GM23338 (cell line): ENCODE measurements at regions not wholly inside any gene's neighbourhood (a gene's known extent, or its start where the extent isn't known, plus 50 kb on each side); places are given as distances from the start of the nearest gene placed in this dataset.

Experiments
- ATAC-seq: fragments of 200-7000 bp; cut with Tn5 transposase; 3 replicates; pipeline ENCODE4 v1.9.1; 2020
- DNase-seq: peaks from one replicate; pipeline ENCODE4 v3.0.0-alpha.2; 2015; ENCODE audit warnings: low spot score
- H2AFZ ChIP-seq: fragments of 200-600 bp; sonication (generic); 2 replicates; pipeline ENCODE4 v1.8.0; 2016; ENCODE audit warnings: antibody characterized with exemption, mild to moderate bottlenecking, moderate library complexity
- H3F3A ChIP-seq: fragments of 200-600 bp; sonication (generic); replicated peaks from 2 replicates; pipeline ENCODE4 v1.8.0; 2017; ENCODE audit warnings: antibody characterized with exemption, mixed run types, low read depth
- H3K27ac ChIP-seq: fragments of 200-600 bp; sonication (generic); 2 replicates; pipeline ENCODE4 v1.6.1; 2016; ENCODE audit warnings: low read depth
- H3K27me3 ChIP-seq: fragments of 200-600 bp; sonication (generic); 2 replicates; pipeline ENCODE4 v1.8.0; 2016; ENCODE audit warnings: mild to moderate bottlenecking, mixed run types, moderate library complexity; ENCODE audit not compliant: insufficient read depth
- H3K36me3 ChIP-seq: fragments of 200-600 bp; sonication (generic); 2 replicates; pipeline ENCODE4 v1.8.0; 2016; ENCODE audit warnings: mild to moderate bottlenecking; ENCODE audit not compliant: insufficient read depth
- H3K4me1 ChIP-seq: fragments of 200-600 bp; sonication (generic); 2 replicates; pipeline ENCODE4 v1.8.0; 2016; ENCODE audit warnings: mild to moderate bottlenecking, moderate library complexity; ENCODE audit not compliant: insufficient read depth
- H3K4me2 ChIP-seq: fragments of 200-600 bp; sonication (generic); 2 replicates; pipeline ENCODE4 v1.7.1; 2017; ENCODE audit warnings: mixed run types
- H3K4me3 ChIP-seq: fragments of 200-600 bp; sonication (generic); 2 replicates; pipeline ENCODE4 v1.6.1; 2016; ENCODE audit warnings: mixed run types
- H3K79me2 ChIP-seq: fragments of 200-600 bp; sonication (generic); replicated peaks from 2 replicates; pipeline ENCODE4 v1.8.0; 2017; ENCODE audit warnings: mild to moderate bottlenecking; ENCODE audit not compliant: insufficient read depth
- H3K9me2 ChIP-seq: fragments of 200-600 bp; sonication (generic); 2 replicates; pipeline ENCODE4 v1.8.0; 2017; ENCODE audit not compliant: insufficient read depth
- H4K20me1 ChIP-seq: fragments of 200-600 bp; sonication (generic); replicated peaks from 2 replicates; pipeline ENCODE4 v1.8.0; 2017; ENCODE audit warnings: mild to moderate bottlenecking; ENCODE audit not compliant: insufficient read depth
- H3K27ac Mint-ChIP-seq: 2 replicates; pipeline ENCODE4 v1.8.0; 2020; ENCODE audit warnings: inconsistent platforms, mild to moderate bottlenecking, moderate library complexity, mixed read lengths
- H3K27me3 Mint-ChIP-seq: 3 replicates; pipeline ENCODE4 v1.8.0; 2022; ENCODE audit warnings: low read depth, mild to moderate bottlenecking, moderate library complexity, mixed read lengths, inconsistent platforms; ENCODE audit not compliant: insufficient read depth, poor library complexity
- H3K36me3 Mint-ChIP-seq: 3 replicates; pipeline ENCODE4 v1.8.0; 2021; ENCODE audit warnings: low read depth, mild to moderate bottlenecking, inconsistent platforms, moderate library complexity, mixed read lengths
- H3K4me1 Mint-ChIP-seq: 3 replicates; pipeline ENCODE4 v1.8.0; 2020; ENCODE audit warnings: mild to moderate bottlenecking, inconsistent platforms, mixed read lengths
- H3K4me3 Mint-ChIP-seq: 3 replicates; pipeline ENCODE4 v1.8.0; 2021; ENCODE audit warnings: moderate library complexity, mild to moderate bottlenecking, inconsistent platforms, mixed read lengths
- H3K9me3 Mint-ChIP-seq: 3 replicates; pipeline ENCODE4 v1.8.0; 2020; ENCODE audit warnings: moderate library complexity, mild to moderate bottlenecking, inconsistent platforms, mixed read lengths
- EZH2 ChIP-seq: fragments of 200-600 bp; sonication (generic); IDR thresholded peaks from one replicate; pipeline ENCODE4 v1.8.0; 2017; ENCODE audit warnings: antibody characterized with exemption, mild to moderate bottlenecking, low read depth; ENCODE audit not compliant: unreplicated experiment
- EZH2phosphoT487 ChIP-seq: fragments of 200-600 bp; sonication (generic); IDR thresholded peaks from one replicate; pipeline ENCODE4 v1.8.1; 2018; ENCODE audit warnings: antibody characterized with exemption; ENCODE audit not compliant: unreplicated experiment
- JUNB ChIP-seq: IDR thresholded peaks from one replicate; pipeline ENCODE4 v1.6.1; 2016; ENCODE audit warnings: antibody characterized with exemption; ENCODE audit not compliant: unreplicated experiment
- NANOG ChIP-seq: IDR thresholded peaks from 2 replicates; pipeline ENCODE4 v1.6.1; 2016; ENCODE audit warnings: antibody characterized with exemption, borderline replicate concordance
- POLR2AphosphoS5 ChIP-seq: IDR thresholded peaks from 2 replicates; pipeline ENCODE4 v1.6.1; 2016; ENCODE audit warnings: antibody characterized with exemption, low read depth
- STAT1 ChIP-seq: IDR thresholded peaks from one replicate; pipeline ENCODE4 v1.6.1; 2016; ENCODE audit warnings: antibody characterized with exemption; ENCODE audit not compliant: unreplicated experiment
- ZNF114 ChIP-seq: fragments of 250-450 bp; sonication (Bioruptor Pico); IDR thresholded peaks from 2 replicates; pipeline ENCODE4 v1.5.0; 2020; ENCODE audit warnings: mild to moderate bottlenecking, moderate library complexity
- ZNF331 ChIP-seq: fragments of 250-450 bp; sonication (Bioruptor Pico); IDR thresholded peaks from 2 replicates; pipeline ENCODE4 v1.5.0; 2020; ENCODE audit warnings: low read depth, mild to moderate bottlenecking, moderate library complexity
- TF ChIP-seq, protein P1 (sequence below), 2 experiments: fragments of 200-600 bp in 1 of 2; sonication (generic) in 1 of 2; conservative IDR thresholded peaks; 2 replicates each; pipeline versions ENCODE4 v1.5.1 to v1.6.1; 2016 to 2017; ENCODE audit warnings: antibody characterized with exemption in 2 of 2, low read depth in 2 of 2, mild to moderate bottlenecking in 2 of 2, moderate library complexity in 1 of 2
- TF ChIP-seq, protein P2 (sequence below): fragments of 250-450 bp; sonication (Bioruptor Pico); IDR thresholded peaks from 2 replicates; pipeline ENCODE4 v1.5.0; 2020; ENCODE audit warnings: mild to moderate bottlenecking, moderate library complexity
- TF ChIP-seq, protein P3 (sequence below): IDR thresholded peaks from 2 replicates; pipeline ENCODE4 v1.6.1; 2016; ENCODE audit warnings: antibody characterized with exemption

DNA sequence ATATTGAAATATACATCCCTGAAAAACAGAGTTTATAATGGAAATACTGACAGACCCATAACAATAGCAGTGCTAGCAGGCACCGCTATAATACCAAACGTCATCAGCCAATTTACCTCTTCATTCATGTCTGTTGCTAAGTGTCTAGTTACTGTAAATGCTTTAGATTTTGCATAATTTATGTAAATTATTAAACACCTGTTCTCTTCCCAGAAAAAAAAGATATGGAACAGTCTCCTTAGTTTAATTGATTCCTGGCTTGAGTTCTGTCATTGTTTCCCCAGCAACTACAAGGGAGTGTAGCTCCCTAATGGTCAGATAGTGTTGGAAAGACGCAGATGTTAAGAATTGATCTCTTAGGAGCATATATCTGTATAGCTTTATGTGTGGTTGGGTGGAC is 817.9 kb upstream of the ADGRL2 start (continued):
- TF ChIP-seq, protein P1, sequence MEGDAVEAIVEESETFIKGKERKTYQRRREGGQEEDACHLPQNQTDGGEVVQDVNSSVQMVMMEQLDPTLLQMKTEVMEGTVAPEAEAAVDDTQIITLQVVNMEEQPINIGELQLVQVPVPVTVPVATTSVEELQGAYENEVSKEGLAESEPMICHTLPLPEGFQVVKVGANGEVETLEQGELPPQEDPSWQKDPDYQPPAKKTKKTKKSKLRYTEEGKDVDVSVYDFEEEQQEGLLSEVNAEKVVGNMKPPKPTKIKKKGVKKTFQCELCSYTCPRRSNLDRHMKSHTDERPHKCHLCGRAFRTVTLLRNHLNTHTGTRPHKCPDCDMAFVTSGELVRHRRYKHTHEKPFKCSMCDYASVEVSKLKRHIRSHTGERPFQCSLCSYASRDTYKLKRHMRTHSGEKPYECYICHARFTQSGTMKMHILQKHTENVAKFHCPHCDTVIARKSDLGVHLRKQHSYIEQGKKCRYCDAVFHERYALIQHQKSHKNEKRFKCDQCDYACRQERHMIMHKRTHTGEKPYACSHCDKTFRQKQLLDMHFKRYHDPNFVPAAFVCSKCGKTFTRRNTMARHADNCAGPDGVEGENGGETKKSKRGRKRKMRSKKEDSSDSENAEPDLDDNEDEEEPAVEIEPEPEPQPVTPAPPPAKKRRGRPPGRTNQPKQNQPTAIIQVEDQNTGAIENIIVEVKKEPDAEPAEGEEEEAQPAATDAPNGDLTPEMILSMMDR (conservative IDR thresholded peaks at IDR 0.05; ENCODE audit: low read depth in 2 of 2), result no peak

DNA sequence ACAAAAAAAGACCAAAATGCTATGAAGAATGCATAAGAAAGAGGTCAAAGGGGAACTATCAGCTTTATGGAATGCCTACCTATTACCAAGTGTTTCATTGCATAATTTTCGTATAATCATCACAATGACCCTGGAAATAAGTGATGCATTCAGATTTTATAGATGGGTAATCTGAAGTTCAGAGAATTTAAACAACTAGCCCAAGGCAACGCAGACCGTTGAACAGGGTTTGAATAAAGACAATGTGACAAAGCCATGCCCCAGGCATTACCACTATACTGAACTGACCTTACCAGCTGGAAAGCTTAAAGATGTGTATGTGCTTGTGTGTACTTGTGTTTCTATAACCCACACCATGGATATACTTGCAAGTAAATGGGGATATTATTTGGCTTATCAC is 827.6 kb upstream of the ADGRL2 start:
- no peaks in the 10 kb centered on the region for H3K79me2 ChIP-seq
- no peaks in the 10 kb centered on the region for H3K9me2 ChIP-seq
- Mint-ChIP-seq H3K4me1 (no peaks in the 10 kb centered on the region), H3K27me3 (no peaks in the 10 kb centered on the region), H3K4me3 (no peak overlapping the region), H3K36me3 (no peaks in the 10 kb centered on the region), H3K27ac (no peak overlapping the region), H3K9me3 (0 out of 3 replicates have a peak, but pooled peaks cover 2% of the 10 kb centered on the region)
- no peak overlapping the region for H3K4me3 ChIP-seq
- ATAC-seq (no peak), DNase-seq (no peak)
- no peaks in the 10 kb centered on the region for H3K36me3 ChIP-seq
- no peaks in the 10 kb centered on the region for H3K27me3 ChIP-seq
- H3K27ac ChIP-seq, result no peak overlapping the region
- H2AFZ ChIP-seq, result no peak overlapping the region
- no peaks in the 10 kb centered on the region for H3K4me1 ChIP-seq
- no peaks in the 10 kb centered on the region for H3F3A ChIP-seq
- no peak overlapping the region for H3K4me2 ChIP-seq
- H4K20me1 ChIP-seq, result no peaks in the 10 kb centered on the region
- TF ChIP-seq, protein P2, sequence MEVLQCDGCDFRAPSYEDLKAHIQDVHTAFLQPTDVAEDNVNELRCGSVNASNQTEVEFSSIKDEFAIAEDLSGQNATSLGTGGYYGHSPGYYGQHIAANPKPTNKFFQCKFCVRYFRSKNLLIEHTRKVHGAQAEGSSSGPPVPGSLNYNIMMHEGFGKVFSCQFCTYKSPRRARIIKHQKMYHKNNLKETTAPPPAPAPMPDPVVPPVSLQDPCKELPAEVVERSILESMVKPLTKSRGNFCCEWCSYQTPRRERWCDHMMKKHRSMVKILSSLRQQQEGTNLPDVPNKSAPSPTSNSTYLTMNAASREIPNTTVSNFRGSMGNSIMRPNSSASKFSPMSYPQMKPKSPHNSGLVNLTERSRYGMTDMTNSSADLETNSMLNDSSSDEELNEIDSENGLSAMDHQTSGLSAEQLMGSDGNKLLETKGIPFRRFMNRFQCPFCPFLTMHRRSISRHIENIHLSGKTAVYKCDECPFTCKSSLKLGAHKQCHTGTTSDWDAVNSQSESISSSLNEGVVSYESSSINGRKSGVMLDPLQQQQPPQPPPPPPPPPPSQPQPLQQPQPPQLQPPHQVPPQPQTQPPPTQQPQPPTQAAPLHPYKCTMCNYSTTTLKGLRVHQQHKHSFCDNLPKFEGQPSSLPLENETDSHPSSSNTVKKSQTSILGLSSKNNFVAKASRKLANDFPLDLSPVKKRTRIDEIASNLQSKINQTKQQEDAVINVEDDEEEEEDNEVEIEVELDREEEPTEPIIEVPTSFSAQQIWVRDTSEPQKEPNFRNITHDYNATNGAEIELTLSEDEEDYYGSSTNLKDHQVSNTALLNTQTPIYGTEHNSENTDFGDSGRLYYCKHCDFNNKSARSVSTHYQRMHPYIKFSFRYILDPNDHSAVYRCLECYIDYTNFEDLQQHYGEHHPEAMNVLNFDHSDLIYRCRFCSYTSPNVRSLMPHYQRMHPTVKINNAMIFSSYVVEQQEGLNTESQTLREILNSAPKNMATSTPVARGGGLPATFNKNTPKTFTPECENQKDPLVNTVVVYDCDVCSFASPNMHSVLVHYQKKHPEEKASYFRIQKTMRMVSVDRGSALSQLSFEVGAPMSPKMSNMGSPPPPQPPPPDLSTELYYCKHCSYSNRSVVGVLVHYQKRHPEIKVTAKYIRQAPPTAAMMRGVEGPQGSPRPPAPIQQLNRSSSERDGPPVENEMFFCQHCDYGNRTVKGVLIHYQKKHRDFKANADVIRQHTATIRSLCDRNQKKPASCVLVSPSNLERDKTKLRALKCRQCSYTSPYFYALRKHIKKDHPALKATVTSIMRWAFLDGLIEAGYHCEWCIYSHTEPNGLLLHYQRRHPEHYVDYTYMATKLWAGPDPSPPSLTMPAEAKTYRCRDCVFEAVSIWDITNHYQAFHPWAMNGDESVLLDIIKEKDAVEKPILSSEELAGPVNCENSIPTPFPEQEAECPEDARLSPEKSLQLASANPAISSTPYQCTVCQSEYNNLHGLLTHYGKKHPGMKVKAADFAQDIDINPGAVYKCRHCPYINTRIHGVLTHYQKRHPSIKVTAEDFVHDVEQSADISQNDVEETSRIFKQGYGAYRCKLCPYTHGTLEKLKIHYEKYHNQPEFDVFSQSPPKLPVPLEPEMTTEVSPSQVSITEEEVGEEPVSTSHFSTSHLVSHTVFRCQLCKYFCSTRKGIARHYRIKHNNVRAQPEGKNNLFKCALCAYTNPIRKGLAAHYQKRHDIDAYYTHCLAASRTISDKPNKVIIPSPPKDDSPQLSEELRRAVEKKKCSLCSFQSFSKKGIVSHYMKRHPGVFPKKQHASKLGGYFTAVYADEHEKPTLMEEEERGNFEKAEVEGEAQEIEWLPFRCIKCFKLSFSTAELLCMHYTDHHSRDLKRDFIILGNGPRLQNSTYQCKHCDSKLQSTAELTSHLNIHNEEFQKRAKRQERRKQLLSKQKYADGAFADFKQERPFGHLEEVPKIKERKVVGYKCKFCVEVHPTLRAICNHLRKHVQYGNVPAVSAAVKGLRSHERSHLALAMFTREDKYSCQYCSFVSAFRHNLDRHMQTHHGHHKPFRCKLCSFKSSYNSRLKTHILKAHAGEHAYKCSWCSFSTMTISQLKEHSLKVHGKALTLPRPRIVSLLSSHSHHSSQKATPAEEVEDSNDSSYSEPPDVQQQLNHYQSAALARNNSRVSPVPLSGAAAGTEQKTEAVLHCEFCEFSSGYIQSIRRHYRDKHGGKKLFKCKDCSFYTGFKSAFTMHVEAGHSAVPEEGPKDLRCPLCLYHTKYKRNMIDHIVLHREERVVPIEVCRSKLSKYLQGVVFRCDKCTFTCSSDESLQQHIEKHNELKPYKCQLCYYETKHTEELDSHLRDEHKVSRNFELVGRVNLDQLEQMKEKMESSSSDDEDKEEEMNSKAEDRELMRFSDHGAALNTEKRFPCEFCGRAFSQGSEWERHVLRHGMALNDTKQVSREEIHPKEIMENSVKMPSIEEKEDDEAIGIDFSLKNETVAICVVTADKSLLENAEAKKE (CRISPR knock-in tag), result no peak
- TF ChIP-seq, protein P1 (conservative IDR thresholded peaks at IDR 0.05; ENCODE audit: low read depth in 2 of 2), result no peak
- no peak for TF ChIP-seq POLR2AphosphoS5
- no peak for TF ChIP-seq ZNF331 (CRISPR knock-in tag)
- no peak for TF ChIP-seq STAT1
- TF ChIP-seq NANOG, result no peak
- no peak for TF ChIP-seq ZNF114 (CRISPR knock-in tag)
- TF ChIP-seq JUNB, result no peak
- TF ChIP-seq EZH2phosphoT487, result no peak
- TF ChIP-seq EZH2, result no peak
- TF ChIP-seq, protein P3, sequence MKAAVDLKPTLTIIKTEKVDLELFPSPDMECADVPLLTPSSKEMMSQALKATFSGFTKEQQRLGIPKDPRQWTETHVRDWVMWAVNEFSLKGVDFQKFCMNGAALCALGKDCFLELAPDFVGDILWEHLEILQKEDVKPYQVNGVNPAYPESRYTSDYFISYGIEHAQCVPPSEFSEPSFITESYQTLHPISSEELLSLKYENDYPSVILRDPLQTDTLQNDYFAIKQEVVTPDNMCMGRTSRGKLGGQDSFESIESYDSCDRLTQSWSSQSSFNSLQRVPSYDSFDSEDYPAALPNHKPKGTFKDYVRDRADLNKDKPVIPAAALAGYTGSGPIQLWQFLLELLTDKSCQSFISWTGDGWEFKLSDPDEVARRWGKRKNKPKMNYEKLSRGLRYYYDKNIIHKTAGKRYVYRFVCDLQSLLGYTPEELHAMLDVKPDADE, result no peak
